ENCODE measurements at regions not wholly inside any gene's neighbourhood (a gene's known extent, or its start where the extent isn't known, plus 50 kb on each side); places are given as distances from the start of the nearest gene placed in this dataset.
"Not testable (repeated sequence)": the region's sequence is repeated elsewhere in the genome, so short reads cannot be mapped to it uniquely, and the experiment has no call there.

DNA sequence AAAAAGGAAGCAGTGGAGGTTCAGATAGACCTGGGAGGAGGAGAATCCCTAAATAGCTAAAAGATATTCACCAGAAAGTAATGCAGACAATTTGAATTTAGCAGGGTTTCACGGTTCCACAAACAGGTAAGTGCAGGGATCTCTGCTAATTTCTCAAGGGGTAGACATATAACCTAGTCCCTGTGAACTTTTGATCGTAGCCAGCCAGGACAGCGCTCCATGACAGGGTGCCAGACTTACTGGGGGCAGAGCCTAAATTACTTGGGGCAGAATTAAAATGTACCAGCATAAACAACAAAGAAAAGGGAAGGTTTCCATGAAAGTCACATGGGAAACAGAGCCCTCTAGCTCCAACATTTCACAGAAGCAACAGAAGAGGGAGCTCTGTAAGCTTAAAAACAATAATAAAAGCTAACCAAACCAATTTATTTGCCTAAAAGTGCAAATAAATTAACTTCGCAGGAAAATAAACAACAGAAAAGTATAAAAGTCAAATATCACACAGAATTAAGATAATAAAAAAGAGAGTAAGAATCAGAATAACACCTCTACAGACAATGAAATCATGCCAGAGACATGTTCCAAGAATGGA is 198.3 kb downstream of the DUSP10 start:
- Histone ChIP-seq H3F3A (ENCODE audit: low read length, unreplicated experiment) (no peaks in the 10 kb centered on the region), H3K27ac (ENCODE audit: low read length) (no peak overlapping the region), H3K4me2 (ENCODE audit: low read length) (peak overlapping the region; percentile 54), H3K4me1 (ENCODE audit: insufficient read depth, low read length) (peaks cover 5% of the 10 kb centered on the region; the same call in 1 of the 2 replicates), H3K27me3 (ENCODE audit: low read length) (no peaks in the 10 kb centered on the region), H3K4me3 (ENCODE audit: low read length) (no peak overlapping the region), H3K9ac (ENCODE audit: low read length) (0 out of 2 replicates have a peak overlapping the region, but pooled peaks have one; percentile 12), H2AFZ (ENCODE audit: low read length) (peak overlapping the region; percentile 64), H3K9me3 (ENCODE audit: low read length) (no peaks in the 10 kb centered on the region), H3K79me2 (ENCODE audit: low read length) (no peaks in the 10 kb centered on the region), H3K36me3 (ENCODE audit: low read depth, low read length) (no peaks in the 10 kb centered on the region), H4K20me1 (ENCODE audit: low read length) (no peaks in the 10 kb centered on the region), H3K9me2 (replicated peaks; ENCODE audit: low read length) (no peaks in the 10 kb centered on the region)
- BruUV-seq (replicated peaks), result no TSS peak
- ChIA-PET POLR2A (ENCODE audit: unreplicated experiment) (no interaction called here), CTCF (interaction anchor here (0.6 to 1.4 kb wide), 7 partner anchors 32 to 912 kb away, joined by 3 to 11 read pairs (median 4); partner anchors contain the start of gene DUSP10)
- DNase-seq (peak; percentile 60), ATAC-seq (peak; percentile 48; the same call in 1 of the 2 replicates)
- TF ChIP-seq EZH2phosphoT487 (IDR thresholded peaks at IDR 0.05; ENCODE audit: borderline replicate concordance, low read length), result no peak
- TF ChIP-seq, protein P1, sequence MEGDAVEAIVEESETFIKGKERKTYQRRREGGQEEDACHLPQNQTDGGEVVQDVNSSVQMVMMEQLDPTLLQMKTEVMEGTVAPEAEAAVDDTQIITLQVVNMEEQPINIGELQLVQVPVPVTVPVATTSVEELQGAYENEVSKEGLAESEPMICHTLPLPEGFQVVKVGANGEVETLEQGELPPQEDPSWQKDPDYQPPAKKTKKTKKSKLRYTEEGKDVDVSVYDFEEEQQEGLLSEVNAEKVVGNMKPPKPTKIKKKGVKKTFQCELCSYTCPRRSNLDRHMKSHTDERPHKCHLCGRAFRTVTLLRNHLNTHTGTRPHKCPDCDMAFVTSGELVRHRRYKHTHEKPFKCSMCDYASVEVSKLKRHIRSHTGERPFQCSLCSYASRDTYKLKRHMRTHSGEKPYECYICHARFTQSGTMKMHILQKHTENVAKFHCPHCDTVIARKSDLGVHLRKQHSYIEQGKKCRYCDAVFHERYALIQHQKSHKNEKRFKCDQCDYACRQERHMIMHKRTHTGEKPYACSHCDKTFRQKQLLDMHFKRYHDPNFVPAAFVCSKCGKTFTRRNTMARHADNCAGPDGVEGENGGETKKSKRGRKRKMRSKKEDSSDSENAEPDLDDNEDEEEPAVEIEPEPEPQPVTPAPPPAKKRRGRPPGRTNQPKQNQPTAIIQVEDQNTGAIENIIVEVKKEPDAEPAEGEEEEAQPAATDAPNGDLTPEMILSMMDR (conservative IDR thresholded peaks at IDR 0.05; ENCODE audit: low read depth, low read length), result peak; percentile 87
- no peak for TF ChIP-seq EZH2 (IDR thresholded peaks at IDR 0.05; ENCODE audit: low read length, unreplicated experiment)
- intact Hi-C loops (cut with micrococcal nuclease), result loop anchor here (1.0 to 10.0 kb wide), 8 partner anchors 65 to 911 kb away; partner anchors contain the start of gene DUSP10

DNA sequence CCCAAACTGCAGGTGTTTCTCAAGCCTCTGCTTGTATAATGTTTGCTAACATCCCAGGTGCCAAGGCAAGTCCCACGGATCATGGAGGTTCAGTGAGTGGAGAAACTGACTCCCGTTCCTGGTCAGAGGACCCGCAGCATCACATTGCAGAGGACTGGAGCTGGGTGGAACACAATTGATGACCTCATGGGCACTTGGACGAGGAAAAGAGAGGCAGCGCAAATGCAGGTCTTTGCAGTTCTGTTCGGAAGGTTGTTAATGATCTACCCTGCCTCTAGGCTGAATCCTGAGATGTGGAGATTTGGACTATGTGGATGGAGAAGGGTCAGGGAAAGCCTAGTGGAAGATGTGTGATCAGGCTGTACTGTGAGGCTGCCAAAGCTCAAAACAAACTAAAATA is 192.9 kb downstream of the DUSP10 start:
- Histone ChIP-seq H3K9me3 (ENCODE audit: low read length) (no peaks in the 10 kb centered on the region), H3K9ac (ENCODE audit: low read length) (no peak overlapping the region), H3K27ac (ENCODE audit: low read length) (no peak overlapping the region), H3K4me2 (ENCODE audit: low read length) (no peak overlapping the region), H4K20me1 (ENCODE audit: low read length) (no peaks in the 10 kb centered on the region), H2AFZ (ENCODE audit: low read length) (no peak overlapping the region), H3F3A (ENCODE audit: low read length, unreplicated experiment) (no peaks in the 10 kb centered on the region), H3K36me3 (ENCODE audit: low read depth, low read length) (no peaks in the 10 kb centered on the region), H3K4me1 (ENCODE audit: insufficient read depth, low read length) (no peaks in the 10 kb centered on the region), H3K9me2 (replicated peaks; ENCODE audit: low read length) (no peaks in the 10 kb centered on the region), H3K4me3 (ENCODE audit: low read length) (no peak overlapping the region), H3K27me3 (ENCODE audit: low read length) (no peaks in the 10 kb centered on the region), H3K79me2 (ENCODE audit: low read length) (no peaks in the 10 kb centered on the region)
- intact Hi-C loops (cut with micrococcal nuclease), result loop anchor here (10.0 kb wide), 1 partner anchor 906 kb away; no protein-coding TSS in a partner anchor
- POLR2A ChIA-PET (ENCODE audit: unreplicated experiment), result no interaction called here
- ATAC-seq (no peak), DNase-seq (no peak)
- TF ChIP-seq, protein P1 (conservative IDR thresholded peaks at IDR 0.05; ENCODE audit: low read depth, low read length), result no peak
- no peak for TF ChIP-seq EZH2 (IDR thresholded peaks at IDR 0.05; ENCODE audit: low read length, unreplicated experiment)
- no peak for TF ChIP-seq EZH2phosphoT487 (IDR thresholded peaks at IDR 0.05; ENCODE audit: borderline replicate concordance, low read length)
- CTCF ChIA-PET, result no interaction called here
- BruUV-seq (replicated peaks), result no TSS peak

DNA sequence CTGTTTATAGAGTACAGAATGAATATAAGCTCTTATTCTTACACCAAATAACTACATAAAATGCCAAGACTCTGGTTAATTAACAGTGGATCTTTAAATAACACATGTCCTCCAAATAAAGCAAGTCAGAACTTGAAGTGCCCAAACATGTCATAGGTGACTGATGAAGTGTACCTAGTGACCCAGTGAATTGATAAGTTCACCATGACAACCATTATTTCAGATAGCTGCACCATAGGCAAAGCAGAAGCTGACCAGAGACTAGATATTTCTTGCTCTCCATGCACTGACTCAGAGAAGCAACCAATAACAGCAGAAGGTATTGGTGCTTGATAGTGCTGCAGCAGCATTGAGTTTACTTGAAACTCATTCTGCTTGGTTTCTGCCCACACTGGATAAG is 192.1 kb downstream of the DUSP10 start:
- POLR2A ChIA-PET (ENCODE audit: unreplicated experiment), result no interaction called here

DNA sequence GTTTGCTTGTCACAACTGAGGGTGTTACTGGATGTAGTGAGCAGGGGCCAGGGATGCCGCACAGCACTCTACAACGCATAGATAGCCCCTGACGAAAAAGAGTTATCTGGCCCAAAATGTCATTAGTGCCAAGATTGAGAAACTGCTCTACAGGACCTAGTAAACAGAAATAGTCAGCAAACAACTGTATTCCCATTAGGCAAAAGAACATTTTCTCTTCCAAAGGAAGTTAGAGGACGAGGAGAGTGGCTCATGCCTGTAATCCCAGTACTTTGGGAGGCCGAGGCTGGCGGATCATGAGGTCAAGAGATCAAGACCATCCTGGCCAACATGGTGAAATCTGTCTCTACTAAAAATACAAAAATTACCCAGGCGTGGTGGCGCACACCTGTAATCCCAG is 189.1 kb downstream of the DUSP10 start:
- H3K79me2 ChIP-seq (ENCODE audit: low read length); H2AFZ ChIP-seq (ENCODE audit: low read length); intact Hi-C loops (cut with micrococcal nuclease); H3K9ac ChIP-seq (ENCODE audit: low read length); H3K4me1 ChIP-seq (ENCODE audit: insufficient read depth, low read length); DNase-seq; H3K27ac ChIP-seq (ENCODE audit: low read length); H3K9me2 ChIP-seq (replicated peaks; ENCODE audit: low read length); H3F3A ChIP-seq (ENCODE audit: low read length, unreplicated experiment); H3K9me3 ChIP-seq (ENCODE audit: low read length); H3K4me3 ChIP-seq (ENCODE audit: low read length); H3K4me2 ChIP-seq (ENCODE audit: low read length); H3K27me3 ChIP-seq (ENCODE audit: low read length); H4K20me1 ChIP-seq (ENCODE audit: low read length); ATAC-seq; H3K36me3 ChIP-seq (ENCODE audit: low read depth, low read length); BruUV-seq (replicated peaks); CTCF ChIA-PET; POLR2A ChIA-PET (ENCODE audit: unreplicated experiment): not testable (repeated sequence)

More for the DNA sequence above, 192.1 kb downstream of the DUSP10 start:
- Histone ChIP-seq H3K9ac (ENCODE audit: low read length) (no peak overlapping the region), H3K4me1 (ENCODE audit: insufficient read depth, low read length) (no peaks in the 10 kb centered on the region), H3F3A (ENCODE audit: low read length, unreplicated experiment) (no peaks in the 10 kb centered on the region), H3K27ac (ENCODE audit: low read length) (no peak overlapping the region), H3K36me3 (ENCODE audit: low read depth, low read length) (no peaks in the 10 kb centered on the region), H3K4me2 (ENCODE audit: low read length) (no peak overlapping the region), H3K4me3 (ENCODE audit: low read length) (no peak overlapping the region), H4K20me1 (ENCODE audit: low read length) (no peaks in the 10 kb centered on the region), H3K9me2 (replicated peaks; ENCODE audit: low read length) (no peaks in the 10 kb centered on the region), H3K9me3 (ENCODE audit: low read length) (no peaks in the 10 kb centered on the region), H2AFZ (ENCODE audit: low read length) (no peak overlapping the region), H3K27me3 (ENCODE audit: low read length) (no peaks in the 10 kb centered on the region), H3K79me2 (ENCODE audit: low read length) (no peaks in the 10 kb centered on the region)
- CTCF ChIA-PET, result no interaction called here
- intact Hi-C loops (cut with micrococcal nuclease), result loop anchor here (10.0 kb wide), 1 partner anchor 905 kb away; no protein-coding TSS in a partner anchor
- TF ChIP-seq EZH2phosphoT487 (IDR thresholded peaks at IDR 0.05; ENCODE audit: borderline replicate concordance, low read length) (no peak), EZH2 (IDR thresholded peaks at IDR 0.05; ENCODE audit: low read length, unreplicated experiment) (no peak)
- TF ChIP-seq, protein P1 (conservative IDR thresholded peaks at IDR 0.05; ENCODE audit: low read depth, low read length), result no peak
- no TSS peak for BruUV-seq (replicated peaks)
- ATAC-seq (no peak), DNase-seq (no peak)

All from PC-3 (cell line).